ENCODE measurements at regions not wholly inside any gene's neighbourhood (a gene's known extent, or its start where the extent isn't known, plus 50 kb on each side); places are given as distances from the start of the nearest gene placed in this dataset.
"Not testable (repeated sequence)": the region's sequence is repeated elsewhere in the genome, so short reads cannot be mapped to it uniquely, and the experiment has no call there.

DNA sequence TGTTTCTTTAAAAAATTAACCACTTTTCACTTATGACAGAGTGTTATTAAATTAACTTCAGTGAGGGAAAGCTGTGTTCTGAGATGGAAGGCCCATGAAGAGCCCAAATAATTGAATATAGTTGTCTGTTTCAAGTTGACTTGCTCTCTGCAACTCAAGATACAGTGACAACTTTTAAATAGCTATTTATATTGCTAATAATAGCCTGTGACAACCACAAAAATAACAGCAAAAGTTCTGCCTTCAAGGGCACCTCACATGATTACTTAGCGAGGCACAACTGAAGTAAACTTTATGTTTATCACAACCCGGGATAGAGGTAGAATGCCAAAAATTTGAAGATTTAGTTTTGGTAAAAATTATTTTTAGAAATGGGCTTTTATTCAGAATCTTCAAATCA, 167.3 kb upstream of the SCN7A start:
- TF ChIP-seq, protein P1, sequence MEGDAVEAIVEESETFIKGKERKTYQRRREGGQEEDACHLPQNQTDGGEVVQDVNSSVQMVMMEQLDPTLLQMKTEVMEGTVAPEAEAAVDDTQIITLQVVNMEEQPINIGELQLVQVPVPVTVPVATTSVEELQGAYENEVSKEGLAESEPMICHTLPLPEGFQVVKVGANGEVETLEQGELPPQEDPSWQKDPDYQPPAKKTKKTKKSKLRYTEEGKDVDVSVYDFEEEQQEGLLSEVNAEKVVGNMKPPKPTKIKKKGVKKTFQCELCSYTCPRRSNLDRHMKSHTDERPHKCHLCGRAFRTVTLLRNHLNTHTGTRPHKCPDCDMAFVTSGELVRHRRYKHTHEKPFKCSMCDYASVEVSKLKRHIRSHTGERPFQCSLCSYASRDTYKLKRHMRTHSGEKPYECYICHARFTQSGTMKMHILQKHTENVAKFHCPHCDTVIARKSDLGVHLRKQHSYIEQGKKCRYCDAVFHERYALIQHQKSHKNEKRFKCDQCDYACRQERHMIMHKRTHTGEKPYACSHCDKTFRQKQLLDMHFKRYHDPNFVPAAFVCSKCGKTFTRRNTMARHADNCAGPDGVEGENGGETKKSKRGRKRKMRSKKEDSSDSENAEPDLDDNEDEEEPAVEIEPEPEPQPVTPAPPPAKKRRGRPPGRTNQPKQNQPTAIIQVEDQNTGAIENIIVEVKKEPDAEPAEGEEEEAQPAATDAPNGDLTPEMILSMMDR (IDR thresholded peaks at IDR 0.05; ENCODE audit: low read depth, low read length), result no peak

DNA sequence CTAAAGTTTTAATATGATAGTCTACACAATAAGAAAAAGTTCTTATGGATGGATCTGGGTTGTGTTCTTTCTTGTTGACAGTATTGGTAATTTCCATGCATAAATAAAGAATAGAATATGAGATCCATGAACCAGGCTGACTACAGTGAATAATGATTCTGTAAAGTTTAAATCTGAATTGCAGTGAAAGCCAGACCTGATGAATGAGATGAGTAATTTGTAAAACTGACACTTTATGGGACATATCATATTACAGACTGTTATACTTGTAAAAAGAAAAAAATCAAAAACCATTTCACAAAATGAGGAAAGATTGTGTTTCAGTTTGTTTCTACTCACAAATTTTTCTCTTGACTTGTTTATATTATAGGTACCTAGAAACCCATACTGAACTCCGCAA, 164.9 kb upstream of the SCN7A start:
- TF ChIP-seq, protein P1 (IDR thresholded peaks at IDR 0.05; ENCODE audit: low read depth, low read length), result no peak
- no peak for DNase-seq (ENCODE audit: extremely low read depth, low read depth)

More for the DNA sequence above, 167.3 kb upstream of the SCN7A start:
- no peak for DNase-seq (ENCODE audit: extremely low read depth, low read depth)

DNA sequence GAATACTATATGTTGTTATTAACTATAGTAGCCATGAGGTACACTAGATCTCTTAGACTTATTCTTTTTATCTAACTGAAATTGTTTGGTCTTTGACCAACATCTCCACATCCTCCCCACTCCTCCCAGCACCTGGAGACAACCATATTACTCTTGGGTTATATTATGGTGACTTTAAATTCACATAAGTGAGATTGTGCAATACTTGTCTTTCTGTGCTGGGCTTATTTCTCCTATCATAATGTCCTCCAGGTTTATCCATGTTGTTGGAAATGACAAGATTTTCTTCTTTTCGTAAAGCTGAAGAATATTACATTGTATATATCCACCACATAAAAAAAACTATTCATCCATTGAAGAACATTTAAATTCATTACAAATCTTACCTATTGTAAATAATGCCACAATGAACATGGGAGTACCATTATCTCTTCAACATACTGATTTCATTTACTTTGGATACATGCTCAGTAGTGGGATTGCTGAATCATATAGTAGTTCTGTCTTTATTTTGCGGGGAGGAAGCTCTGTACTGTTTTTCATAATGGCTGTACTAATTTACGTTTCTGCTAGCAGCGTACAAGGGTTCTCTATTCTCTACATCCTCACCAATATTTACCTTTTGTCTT, 159.2 kb upstream of the SCN7A start:
- TF ChIP-seq, protein P1 (IDR thresholded peaks at IDR 0.05; ENCODE audit: low read depth, low read length), result no peak
- DNase-seq (ENCODE audit: extremely low read depth, low read depth), result no peak

DNA sequence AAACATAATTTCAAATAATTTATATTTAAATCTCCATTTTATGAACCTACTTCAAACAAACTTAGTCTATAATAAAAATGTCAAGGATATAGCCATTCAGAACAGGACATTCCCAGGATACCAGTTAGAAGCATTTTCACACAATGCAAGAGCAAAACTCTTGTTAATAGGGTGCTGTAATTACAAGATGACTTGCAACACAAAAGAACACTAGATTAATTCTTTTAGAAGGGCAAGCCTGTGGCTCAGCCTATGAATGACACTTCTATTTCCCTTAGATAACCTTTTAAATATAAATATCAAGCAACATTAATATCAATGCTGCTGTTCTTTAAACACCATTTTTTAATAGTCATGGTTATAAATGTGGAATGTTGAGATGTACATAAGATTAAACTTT, 157.9 kb upstream of the SCN7A start:
- TF ChIP-seq, protein P1 (IDR thresholded peaks at IDR 0.05; ENCODE audit: low read depth, low read length), result no peak
- no peak for DNase-seq (ENCODE audit: extremely low read depth, low read depth)

DNA sequence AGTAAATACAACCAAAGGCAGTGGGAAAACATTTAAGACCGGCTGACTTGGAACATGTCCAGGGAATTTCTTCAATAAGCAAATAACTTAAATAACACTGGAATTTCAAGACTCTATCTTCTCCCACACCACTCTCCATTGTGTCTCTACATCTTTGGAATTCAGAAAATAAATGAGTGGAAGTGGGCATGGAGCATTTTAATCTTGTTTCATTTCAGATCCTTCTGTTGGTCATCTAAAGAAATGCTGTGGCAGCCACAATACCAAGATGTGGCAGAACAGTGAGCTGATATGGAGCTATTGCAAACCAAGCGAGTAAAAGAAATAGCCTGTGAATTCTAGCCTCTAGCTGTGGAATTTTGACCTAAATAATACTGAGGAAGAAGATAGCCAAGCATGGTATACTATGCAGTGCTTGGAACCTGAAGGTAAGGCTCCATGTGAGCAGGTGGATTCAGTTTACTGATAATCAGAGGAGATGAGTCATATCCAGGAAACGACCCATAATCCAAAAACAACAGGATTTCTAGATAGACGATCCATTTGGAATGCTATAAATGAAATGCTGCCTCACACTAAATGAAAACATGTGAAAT, 157.1 kb upstream of the SCN7A start:
- TF ChIP-seq, protein P1 (IDR thresholded peaks at IDR 0.05; ENCODE audit: low read depth, low read length), result no peak
- DNase-seq (ENCODE audit: extremely low read depth, low read depth), result no peak

DNA sequence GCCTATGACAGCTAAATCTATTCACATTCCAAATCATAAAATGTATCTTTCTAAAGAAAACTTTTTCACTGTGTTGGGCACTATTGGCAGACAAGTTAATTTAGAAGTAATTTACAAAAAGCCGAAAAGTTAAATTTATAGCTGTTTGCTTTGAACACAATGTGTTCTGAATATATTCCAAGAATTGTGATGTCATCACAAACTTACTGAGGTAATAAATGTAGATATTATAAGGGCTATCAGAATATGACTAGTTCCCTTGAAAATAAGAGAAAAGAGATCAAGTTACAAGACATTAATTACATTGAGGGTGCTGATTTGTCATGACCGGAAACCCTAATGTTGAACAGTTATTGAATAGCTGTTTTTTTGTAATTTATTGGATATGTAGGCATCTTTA, 153.9 kb upstream of the SCN7A start:
- no peak for DNase-seq (ENCODE audit: extremely low read depth, low read depth)
- TF ChIP-seq, protein P1 (IDR thresholded peaks at IDR 0.05; ENCODE audit: low read depth, low read length), result no peak

DNA sequence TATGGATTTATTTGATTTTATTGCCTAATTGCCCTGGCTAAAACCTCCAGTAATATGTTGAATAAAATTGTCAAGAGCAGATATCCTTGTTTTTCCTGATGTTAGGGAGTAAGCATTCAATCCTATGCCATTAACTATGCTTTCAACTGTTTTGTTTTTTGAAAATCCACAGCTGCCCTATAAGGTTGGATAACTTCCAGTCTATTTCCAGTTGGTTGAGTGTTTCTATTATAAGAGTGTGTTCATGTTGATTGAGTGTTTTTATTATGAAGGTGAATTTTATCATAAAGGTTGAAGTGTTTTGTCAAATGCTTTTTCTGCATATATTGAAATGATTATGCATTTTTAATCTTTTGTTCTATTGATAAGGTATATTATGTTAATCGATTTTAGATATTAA, 149.9 kb upstream of the SCN7A start:
- no peak for DNase-seq (ENCODE audit: extremely low read depth, low read depth)
- TF ChIP-seq, protein P1 (IDR thresholded peaks at IDR 0.05; ENCODE audit: low read depth, low read length), result no peak

DNA sequence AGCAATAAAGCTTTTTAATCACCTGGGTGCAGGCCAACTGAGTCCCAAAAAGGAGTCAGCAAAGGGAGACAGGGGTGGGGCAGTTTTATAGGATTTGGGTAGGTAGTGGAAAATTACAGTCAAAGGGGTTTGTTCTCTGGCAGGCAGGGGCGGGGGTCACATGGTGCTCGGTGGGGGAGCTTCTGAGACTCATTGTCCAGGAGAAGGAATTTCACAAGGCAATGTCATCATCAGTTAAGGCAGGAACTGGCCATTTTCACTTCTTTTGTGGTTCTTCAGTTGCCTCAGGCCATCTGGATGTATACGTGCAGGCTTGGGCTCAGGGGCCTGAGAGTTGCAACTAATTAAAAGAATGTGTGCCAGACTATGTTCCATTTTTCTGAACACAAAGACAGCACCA, 147.5 kb upstream of the SCN7A start:
- DNase-seq (ENCODE audit: extremely low read depth, low read depth), result not testable (repeated sequence)

Measured in AG09319 (cell line).